Posterior vena cava (tissue), 2 donors: ENCODE measurements at regions not wholly inside any gene's neighbourhood (a gene's known extent, or its start where the extent isn't known, plus 50 kb on each side); places are given as distances from the start of the nearest gene placed in this dataset.
"Not testable (repeated sequence)": the region's sequence is repeated elsewhere in the genome, so short reads cannot be mapped to it uniquely, and the experiment has no call there.

Experiments
- DNase-seq: peaks from one replicate; pipeline ENCODE4 v3.0.0-alpha.2; 2020; ENCODE audit warnings: low spot score
- intact Hi-C, 2 donors: fragments of 100-400 bp; cut with DNase I; formaldehyde crosslinking; loops; one replicate each; pipeline versions ENCODE4 v1.14.1 to v1.14.2; 2022 to 2023
- donor health status: DM: yes; HTN: yes; CAD: no.
- donor health status: DM: yes; HTN: yes; CAD: no.

GRCh38 chr10:109668154-109668665, 255.1 kb downstream of the XPNPEP1 start:
- no peak for DNase-seq
- intact Hi-C loops: no loop called here

- DNase-seq: no peak
- intact Hi-C loops: no loop called here
Measured at GRCh38 chr10:109665321-109665720, 258.0 kb downstream of the XPNPEP1 start.

GRCh38 chr10:109664554-109664953, 258.8 kb downstream of the XPNPEP1 start:
- no peak for DNase-seq
- intact Hi-C loops: no loop called here

- DNase-seq: no peak
- intact Hi-C loops: no loop called here
Measured at GRCh38 chr10:109663122-109663521, 260.2 kb downstream of the XPNPEP1 start.

DNA sequence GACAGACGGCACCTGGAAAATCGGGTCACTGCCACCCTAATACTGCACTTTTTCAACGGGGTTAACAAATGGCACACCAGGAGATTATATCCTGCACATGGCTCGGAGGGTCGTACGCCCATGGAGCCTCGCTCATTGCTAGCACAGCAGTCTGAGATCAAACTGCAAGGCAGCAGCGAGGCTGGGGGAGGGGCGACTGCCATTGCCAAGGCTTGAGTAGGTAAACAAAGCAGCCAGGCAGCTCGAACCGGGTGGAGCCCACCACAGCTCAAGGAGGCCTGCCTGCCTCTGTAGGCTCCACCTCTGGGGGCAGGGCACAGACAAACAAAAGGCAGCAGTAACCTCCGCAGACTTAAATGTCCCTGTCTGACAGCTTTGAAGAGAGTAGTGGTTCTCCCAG, 270.7 kb downstream of the XPNPEP1 start:
- intact Hi-C loops, DNase-seq: not testable (repeated sequence)

DNA sequence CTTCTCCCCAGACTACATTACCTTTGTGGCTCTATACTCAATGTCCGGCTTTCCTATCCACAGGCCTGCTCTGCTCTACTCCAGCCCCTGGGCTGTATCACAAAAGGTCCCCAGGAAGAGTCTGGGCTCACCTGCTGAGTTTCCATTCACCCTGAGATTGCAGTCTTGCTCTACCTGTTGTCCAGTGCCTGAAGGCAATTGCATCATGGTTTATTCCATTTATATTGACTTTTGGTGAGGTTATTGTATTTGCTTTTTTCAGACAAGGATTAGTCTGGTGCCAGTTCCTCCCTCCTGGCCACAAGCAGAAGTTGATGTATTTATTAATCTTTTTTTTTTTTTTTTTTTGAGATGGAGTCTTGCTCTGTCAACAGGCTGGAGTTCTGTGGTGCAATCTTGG, 273.1 kb downstream of the XPNPEP1 start:
- intact Hi-C loops: no loop called here
- DNase-seq: no peak

- intact Hi-C loops: no loop called here
- no peak for DNase-seq
Measured at GRCh38 chr10:109647627-109648026, 275.7 kb downstream of the XPNPEP1 start.

DNA sequence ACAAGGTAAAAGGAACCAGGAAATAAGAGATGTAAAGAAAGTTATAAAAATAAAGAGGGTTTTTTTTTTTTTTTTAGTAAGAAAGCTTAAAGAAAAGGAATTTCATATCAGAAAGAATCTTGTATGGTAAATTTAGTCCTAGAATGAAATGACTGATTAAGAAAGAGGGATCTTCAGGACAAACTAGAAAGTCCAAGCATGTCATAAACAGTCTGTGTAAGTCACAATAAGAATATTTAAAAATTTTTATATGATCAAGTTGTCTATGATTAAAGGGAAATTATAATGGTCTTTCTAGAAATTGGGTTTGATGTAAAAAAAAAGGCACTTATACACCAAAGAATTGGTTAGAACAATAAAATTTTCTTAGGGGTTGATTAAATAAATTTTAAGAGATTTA, 289.5 kb downstream of the XPNPEP1 start:
- intact Hi-C loops: no loop called here
- DNase-seq: no peak

- DNase-seq, intact Hi-C loops: not testable (repeated sequence)
Measured at GRCh38 chr10:109633017-109633416, 290.3 kb downstream of the XPNPEP1 start.

- intact Hi-C loops: no loop called here
- DNase-seq: no peak
Measured at GRCh38 chr10:109624939-109625338, 298.4 kb downstream of the XPNPEP1 start.

DNA sequence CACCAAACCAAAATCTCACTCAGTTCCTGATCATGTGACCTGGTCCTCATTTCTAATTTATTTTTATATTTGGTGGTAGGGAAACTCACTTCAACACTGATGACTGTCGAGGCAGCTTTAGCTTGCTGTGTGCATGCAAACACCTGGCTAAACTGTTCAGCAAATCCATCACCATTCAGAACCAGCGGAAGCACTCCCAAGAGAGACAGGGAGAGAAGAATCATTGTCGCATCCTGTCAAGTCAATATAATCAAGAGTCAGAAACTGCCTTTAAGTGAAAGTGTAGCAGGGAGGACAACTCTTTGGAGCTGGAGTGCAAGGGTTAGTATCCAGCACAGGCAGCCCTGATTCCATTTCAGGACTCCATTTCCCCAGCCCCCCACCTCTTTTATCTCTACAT, 300.7 kb downstream of the XPNPEP1 start:
- DNase-seq: no peak
- intact Hi-C loops: no loop called here

DNA sequence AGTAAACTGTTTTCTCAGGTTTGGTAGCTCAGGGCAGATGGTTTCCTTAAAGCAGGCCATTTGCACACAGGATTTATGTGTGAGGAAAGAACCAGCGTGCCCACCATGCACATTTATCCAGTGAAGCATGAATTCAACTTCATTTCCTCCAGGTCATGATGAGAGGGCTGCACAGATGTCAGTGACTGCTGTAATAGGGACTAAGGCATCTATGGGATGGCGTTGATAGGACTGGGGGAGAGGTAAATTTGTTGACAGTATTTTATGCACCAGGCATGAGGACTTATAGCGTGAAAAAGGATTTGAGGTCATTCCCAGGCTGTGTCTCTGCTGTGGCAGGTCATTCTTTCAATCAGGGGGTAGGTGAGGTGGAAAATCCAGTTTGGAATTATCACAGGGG, 302.9 kb downstream of the XPNPEP1 start:
- intact Hi-C loops: no loop called here

DNA sequence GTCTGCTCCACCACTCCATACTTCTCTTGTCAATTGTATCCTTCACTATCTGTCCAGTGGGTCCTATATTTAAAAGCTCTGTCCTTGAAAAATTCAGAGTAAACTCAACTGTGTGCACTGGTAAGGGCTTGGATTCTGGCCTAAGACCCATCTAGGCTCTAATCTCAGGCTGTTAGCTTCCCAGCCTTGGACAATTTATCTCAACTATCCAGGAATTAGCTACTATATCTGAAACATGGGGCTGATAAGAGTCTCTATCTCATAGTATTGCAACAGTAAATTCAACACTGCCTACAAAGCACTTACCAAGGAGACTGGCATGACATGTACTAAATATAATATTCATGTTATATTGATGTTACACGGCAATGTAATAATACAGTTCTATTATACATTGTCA, 303.4 kb downstream of the XPNPEP1 start:
- no peak for DNase-seq
- intact Hi-C loops: no loop called here

More for the DNA sequence above, 302.9 kb downstream of the XPNPEP1 start:
- DNase-seq: no peak

GRCh38 chr10:109618748-109619147, 304.6 kb downstream of the XPNPEP1 start:
- intact Hi-C loops: no loop called here
- DNase-seq: no peak

DNA sequence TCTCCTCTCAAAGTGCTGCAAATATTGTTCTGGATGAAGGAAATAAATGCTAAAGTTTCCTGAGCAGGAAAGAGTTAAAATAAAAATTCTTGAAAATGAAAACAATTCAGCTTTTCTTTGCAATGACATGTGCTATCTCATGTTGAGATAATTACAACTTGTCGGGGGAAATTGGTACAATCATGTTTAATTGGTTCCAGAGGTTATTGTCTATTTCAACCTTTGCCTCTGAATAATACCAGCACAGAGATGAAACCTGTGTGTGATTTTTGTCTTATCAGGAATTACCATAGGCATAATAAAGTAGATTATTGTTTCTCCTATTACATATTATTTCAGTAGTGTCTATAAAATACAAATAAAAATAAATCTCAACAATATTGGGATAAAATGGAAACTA, 305.0 kb downstream of the XPNPEP1 start:
- intact Hi-C loops: no loop called here
- no peak for DNase-seq

DNA sequence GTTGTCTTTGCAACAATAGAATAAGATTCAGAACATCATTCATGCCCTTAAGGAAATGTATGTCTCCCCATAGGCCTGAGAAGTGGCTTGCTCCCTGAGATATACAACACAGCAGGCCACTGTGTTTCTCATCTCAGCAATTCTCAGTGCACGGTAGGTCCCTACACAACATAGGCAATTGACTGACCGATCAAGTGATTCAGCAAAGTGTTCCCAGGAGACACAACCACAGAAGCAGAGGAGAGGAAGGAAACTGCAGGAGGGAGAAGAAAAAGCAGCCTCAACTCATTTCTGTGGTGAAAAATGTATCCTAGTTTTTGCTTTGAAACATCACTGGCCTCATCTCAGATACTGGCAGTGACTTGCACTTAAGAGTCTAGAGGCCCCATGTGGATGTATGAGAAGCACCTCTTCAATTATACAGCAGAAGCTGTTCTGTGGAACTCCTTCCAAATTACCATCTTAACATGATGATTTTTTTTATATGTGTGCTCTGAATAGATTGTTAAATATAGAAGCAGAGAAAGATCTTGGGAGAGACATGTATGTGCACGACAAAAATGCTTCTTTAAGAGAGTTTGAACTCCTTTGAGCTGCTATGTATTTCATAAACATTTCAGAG, 306.8 kb downstream of the XPNPEP1 start:
- no peak for DNase-seq
- intact Hi-C loops: no loop called here

DNA sequence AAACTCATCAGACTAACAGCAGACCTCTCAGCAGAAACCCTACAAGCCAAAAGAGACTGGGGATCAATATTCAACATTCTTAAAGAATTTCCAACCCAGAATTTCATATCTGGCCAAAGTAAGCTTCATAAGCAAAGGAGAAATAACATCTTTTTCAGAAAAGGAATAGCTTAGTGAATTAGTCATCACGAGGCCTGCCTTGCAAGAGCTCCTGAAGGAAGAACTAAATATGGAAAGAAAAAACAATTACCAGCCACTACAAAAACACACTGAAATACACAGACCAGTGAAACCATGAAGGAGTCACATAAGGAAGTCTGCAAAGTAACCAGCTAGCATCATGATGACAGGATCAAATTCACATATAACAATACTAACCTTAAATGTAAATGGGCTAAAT, 328.0 kb downstream of the XPNPEP1 start:
- DNase-seq, intact Hi-C loops: not testable (repeated sequence)

DNA sequence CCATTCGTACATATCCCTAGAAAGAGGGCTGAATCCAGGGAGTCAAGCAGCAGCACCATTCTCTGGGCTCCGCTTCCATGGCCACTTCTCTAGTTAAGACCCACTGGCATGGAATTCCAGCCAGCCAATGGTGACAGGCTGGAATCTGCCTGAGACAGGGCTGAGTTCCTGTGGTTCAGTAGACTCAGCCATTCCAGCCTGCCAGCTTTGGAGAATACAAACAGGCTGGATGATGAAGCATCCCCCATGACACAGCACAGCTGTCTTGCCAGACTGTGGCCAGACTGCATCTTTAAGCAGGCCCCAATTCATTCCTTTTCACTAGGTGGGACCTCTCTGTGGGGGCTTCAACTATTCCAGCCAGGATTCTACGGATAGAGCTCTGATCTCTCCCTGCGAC, 329.6 kb downstream of the XPNPEP1 start:
- intact Hi-C loops: no loop called here
- DNase-seq: no peak

DNA sequence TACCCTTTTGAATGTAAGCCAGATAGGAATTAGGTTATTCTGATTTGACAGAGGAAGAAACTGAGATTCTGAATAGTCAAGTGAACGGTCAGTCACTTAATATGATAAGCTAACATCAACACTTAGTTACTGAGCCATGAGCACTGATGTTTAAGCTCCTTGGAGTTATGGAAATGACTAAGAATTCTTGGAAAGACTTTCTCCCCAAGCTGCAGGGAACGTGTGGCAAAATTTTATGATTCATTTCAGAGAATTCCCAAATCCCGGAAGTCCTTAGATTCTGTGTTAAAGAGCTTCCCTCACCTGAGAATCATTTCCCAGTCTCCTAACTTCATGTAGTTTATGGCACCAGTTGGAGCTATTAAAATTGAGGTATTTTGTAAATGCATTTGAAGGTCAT, 330.9 kb downstream of the XPNPEP1 start:
- no peak for DNase-seq
- intact Hi-C loops: no loop called here

DNA sequence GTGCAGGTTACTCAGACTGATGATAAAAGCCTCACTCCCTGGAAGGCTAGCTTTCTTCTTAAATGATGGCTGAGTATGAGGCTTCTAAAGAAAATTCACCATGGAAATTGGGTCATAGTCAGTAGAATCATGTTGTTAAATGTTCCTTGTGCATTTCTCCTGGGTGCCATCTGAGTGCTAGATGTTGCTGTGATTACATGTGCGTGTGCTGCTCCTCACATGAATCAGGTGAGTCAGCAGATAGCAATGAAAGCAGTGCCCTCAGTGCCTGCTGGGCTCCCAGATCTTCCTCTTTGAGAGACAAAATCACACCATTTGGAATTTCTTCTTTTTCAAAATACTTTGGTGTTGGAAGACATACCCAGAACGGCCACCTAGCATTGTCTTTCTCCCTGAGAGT, 331.7 kb downstream of the XPNPEP1 start:
- intact Hi-C loops: no loop called here
- DNase-seq: no peak

DNA sequence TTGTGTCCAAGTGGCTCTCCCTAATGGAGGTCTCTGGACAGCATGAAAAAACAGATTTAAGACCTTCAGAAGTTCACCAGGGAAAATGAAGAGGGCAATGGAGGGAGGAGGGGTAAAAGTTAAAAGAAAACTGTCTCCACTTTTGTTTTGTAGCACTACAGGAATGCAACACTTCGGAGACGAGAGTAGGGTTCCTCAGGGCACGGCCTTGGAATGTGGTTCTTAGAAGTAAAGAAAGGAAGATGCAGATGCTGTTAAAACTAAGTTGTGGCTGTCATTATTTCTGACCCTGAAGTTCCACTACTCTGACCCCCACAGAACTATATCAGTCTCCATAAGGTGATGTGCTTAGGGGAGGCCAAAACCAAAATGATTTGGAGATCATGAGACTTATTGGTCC, 335.1 kb downstream of the XPNPEP1 start:
- intact Hi-C loops: no loop called here
- DNase-seq: no peak

GRCh38 chr10:109587366-109587765, 335.9 kb downstream of the XPNPEP1 start:
- intact Hi-C loops: no loop called here
- DNase-seq: no peak
